ENCODE measurements at regions not wholly inside any gene's neighbourhood (a gene's known extent, or its start where the extent isn't known, plus 50 kb on each side); places are given as distances from the start of the nearest gene placed in this dataset.

DNA sequence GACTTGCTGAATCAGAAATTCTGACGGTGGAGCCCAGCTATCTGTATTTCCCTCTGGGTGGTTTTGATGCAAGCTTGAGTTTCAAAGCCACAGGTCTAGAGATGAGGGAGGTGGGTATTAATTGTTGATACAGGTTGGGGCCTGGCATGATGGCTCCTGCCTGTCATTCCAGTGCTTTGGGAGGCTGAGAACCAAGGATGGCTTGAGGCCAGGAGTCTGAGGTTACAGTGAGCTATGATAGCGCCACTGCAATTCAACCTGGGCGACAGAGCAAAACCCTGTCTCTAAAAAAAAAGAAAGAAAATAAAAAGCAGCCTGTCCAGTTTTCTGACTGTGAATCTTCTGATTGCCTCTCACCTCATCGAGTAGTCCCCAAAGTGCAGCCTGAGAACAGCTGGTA is 184.8 kb upstream of the SASH1 start:
- TF ChIP-seq POLR2A (IDR thresholded peaks at IDR 0.05) = no peak
- TF ChIP-seq, protein P1, sequence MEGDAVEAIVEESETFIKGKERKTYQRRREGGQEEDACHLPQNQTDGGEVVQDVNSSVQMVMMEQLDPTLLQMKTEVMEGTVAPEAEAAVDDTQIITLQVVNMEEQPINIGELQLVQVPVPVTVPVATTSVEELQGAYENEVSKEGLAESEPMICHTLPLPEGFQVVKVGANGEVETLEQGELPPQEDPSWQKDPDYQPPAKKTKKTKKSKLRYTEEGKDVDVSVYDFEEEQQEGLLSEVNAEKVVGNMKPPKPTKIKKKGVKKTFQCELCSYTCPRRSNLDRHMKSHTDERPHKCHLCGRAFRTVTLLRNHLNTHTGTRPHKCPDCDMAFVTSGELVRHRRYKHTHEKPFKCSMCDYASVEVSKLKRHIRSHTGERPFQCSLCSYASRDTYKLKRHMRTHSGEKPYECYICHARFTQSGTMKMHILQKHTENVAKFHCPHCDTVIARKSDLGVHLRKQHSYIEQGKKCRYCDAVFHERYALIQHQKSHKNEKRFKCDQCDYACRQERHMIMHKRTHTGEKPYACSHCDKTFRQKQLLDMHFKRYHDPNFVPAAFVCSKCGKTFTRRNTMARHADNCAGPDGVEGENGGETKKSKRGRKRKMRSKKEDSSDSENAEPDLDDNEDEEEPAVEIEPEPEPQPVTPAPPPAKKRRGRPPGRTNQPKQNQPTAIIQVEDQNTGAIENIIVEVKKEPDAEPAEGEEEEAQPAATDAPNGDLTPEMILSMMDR (IDR thresholded peaks at IDR 0.05) = no peak
- no peak for TF ChIP-seq POLR2AphosphoS5 (IDR thresholded peaks at IDR 0.05)

All from breast epithelium (tissue), 3 donors.